ENCODE measurements at regions not wholly inside any gene's neighbourhood (a gene's known extent, or its start where the extent isn't known, plus 50 kb on each side); places are given as distances from the start of the nearest gene placed in this dataset.

DNA sequence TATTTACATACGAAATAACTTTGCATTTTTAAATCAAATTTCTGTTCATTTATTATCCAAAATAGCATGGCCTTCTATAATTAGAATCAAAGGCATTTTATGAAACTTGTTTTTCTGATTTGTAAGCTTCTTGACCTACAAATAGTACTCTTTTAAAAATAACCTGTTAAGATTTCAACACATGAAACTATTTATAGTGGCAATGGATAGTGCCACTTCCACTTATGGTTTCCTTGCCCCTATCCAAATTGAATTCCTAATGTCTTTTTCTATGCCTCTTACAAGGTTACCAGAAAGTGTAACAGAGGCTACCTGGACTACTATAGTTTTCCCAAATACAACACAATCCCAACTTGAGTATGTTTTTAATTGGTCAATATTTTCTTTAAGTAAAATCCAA lies 263.5 kb downstream of the SEMA3D start:
- TF ChIP-seq CTCF (IDR thresholded peaks at IDR 0.05) = no peak
- TF ChIP-seq POLR2A (IDR thresholded peaks at IDR 0.05) = no peak
- no peak for TF ChIP-seq EP300 (IDR thresholded peaks at IDR 0.05)

Data from ovary (tissue), 3 donors.